Right cardiac atrium (tissue), 5 donors: ENCODE measurements at regions not wholly inside any gene's neighbourhood (a gene's known extent, or its start where the extent isn't known, plus 50 kb on each side); places are given as distances from the start of the nearest gene placed in this dataset.

Experiments used
- ATAC-seq, 2 donors: fragments of 200-7000 bp; cut with Tn5 transposase; one replicate each; pipeline versions ENCODE4 v1.8.0 to v1.9.1; 2020; ENCODE audit warnings: moderate library complexity in 2 of 2, mild to moderate bottlenecking in 1 of 2
- DNase-seq, 3 donors: peaks; one replicate each; pipeline ENCODE4 v3.0.0-alpha.2; 2020
- H3K27ac ChIP-seq: one replicate; pipeline ENCODE4 v1.5.1; 2013; ENCODE audit warnings: mild to moderate bottlenecking, low read length, control low read depth, moderate library complexity
- H3K27me3 ChIP-seq: one replicate; pipeline ENCODE4 v1.6.1; 2013; ENCODE audit not compliant: control insufficient read depth, insufficient read depth
- H3K4me1 ChIP-seq: one replicate; pipeline ENCODE4 v1.6.1; 2013; ENCODE audit warnings: low read length; ENCODE audit not compliant: control insufficient read depth, insufficient read depth
- H3K4me3 ChIP-seq: one replicate; pipeline ENCODE4 v1.5.1; 2013; ENCODE audit warnings: low read length, control low read depth
- H3K9me3 ChIP-seq: one replicate; pipeline ENCODE4 v1.6.1; 2013; ENCODE audit warnings: low read length; ENCODE audit not compliant: control insufficient read depth
- WGBS: extraction: QIAGEN DNeasy Blood & Tissue Kit; methylation state at CpG from one replicate; pipeline ENCODE4 v1.1.7; 2013; 5-methylcytosine and 5-hydroxymethylcytosine counted together
- intact Hi-C, 4 donors: fragments of 100-400 bp; cut with DNase I; formaldehyde crosslinking; loops; one replicate each; pipeline versions ENCODE4 v1.11.0 to v1.14.0; 2022 to 2023
- donor health status: healthy with polysubstance abuse.
- donor health status: DM: no; HTN: yes; CAD: no.
- donor health status: DM: no; HTN: no; CAD: no.
- donor health status: DM: no; HTN: yes; CAD: no; lungs with severe emphysema.
- donor health status: DM: yes; HTN: yes; CAD: no.

GRCh38 chr6:44682987-44683779 is 295.7 kb downstream of the CDC5L start:
- 88% methylated on average over 13 of the region's 13 CpGs for WGBS
- DNase-seq (no peak), ATAC-seq (no peak)
- intact Hi-C loops: no loop called here
- Histone ChIP-seq H3K27ac (no peak overlapping the region), H3K4me3 (no peak overlapping the region), H3K27me3 (no peaks in the 10 kb centered on the region), H3K4me1 (no peaks in the 10 kb centered on the region), H3K9me3 (no peaks in the 10 kb centered on the region)

DNA sequence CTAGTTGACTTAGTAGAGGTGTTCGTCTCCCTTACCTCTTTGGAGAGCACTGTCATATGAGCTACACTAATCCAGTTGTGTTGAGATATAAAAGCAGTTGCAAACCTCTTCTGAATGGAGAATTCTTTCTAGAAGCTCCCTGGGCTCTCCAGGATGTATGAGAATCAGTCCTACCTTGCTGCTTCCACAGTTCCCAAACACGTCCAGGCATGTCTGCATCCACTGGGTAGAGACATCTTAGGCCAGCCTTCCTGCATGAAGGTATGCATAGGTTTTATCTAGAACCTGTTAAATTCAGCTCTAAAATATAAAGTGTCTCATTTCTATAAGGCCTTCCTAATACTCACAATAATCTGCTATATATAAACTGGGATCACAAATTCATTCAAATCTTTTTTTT is 297.7 kb downstream of the CDC5L start:
- Histone ChIP-seq H3K27me3 (no peaks in the 10 kb centered on the region), H3K4me3 (no peak overlapping the region), H3K27ac (no peak overlapping the region), H3K9me3 (no peaks in the 10 kb centered on the region), H3K4me1 (no peaks in the 10 kb centered on the region)
- intact Hi-C loops: no loop called here
- DNase-seq (no peak), ATAC-seq (no peak)
- 90% methylated on average over 2 of the region's 2 CpGs for WGBS

GRCh38 chr6:44696099-44696498 is 308.6 kb downstream of the CDC5L start:
- H3K27me3 ChIP-seq: no peaks in the 10 kb centered on the region
- ATAC-seq (no peak), DNase-seq (no peak)
- intact Hi-C loops: no loop called here
- H3K9me3 ChIP-seq: no peaks in the 10 kb centered on the region
- 94% methylated on average over 1 of the region's 1 CpG for WGBS
- H3K4me3 ChIP-seq: no peak overlapping the region
- no peak overlapping the region for H3K27ac ChIP-seq
- H3K4me1 ChIP-seq: no peaks in the 10 kb centered on the region

DNA sequence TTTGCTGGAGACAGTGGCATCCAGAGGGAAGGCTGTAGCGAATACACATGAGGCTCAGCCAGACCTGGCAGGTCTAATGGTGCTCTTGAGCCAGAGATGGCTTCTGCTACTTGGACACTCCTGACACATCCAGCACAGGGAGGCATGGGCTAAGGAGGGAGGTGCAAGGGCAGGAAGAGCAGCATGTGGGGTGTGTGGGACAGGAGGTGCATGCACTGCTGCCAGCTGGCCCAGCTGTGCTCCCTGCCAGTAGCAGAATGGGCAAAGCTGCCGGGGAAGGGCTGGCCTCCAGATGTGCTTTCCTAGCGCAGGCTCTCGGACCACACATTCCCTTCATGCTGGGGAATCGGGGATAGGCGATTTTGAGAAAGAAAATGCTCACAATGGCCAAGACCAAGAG is 309.2 kb downstream of the CDC5L start:
- ATAC-seq: no peak

GRCh38 chr6:44697327-44697726 is 309.8 kb downstream of the CDC5L start:
- no peaks in the 10 kb centered on the region for H3K27me3 ChIP-seq
- H3K4me1 ChIP-seq: no peaks in the 10 kb centered on the region
- no peak overlapping the region for H3K4me3 ChIP-seq
- intact Hi-C loops: no loop called here
- H3K9me3 ChIP-seq: no peaks in the 10 kb centered on the region
- no peak overlapping the region for H3K27ac ChIP-seq
- ATAC-seq (no peak), DNase-seq (peak in 1 of 3 donors; percentile 43)
- WGBS: 64% methylated on average over 11 of the region's 11 CpGs

More for the DNA sequence above, 309.2 kb downstream of the CDC5L start:
- no peak for DNase-seq
- Histone ChIP-seq H3K27ac (no peak overlapping the region), H3K4me1 (no peaks in the 10 kb centered on the region), H3K4me3 (no peak overlapping the region), H3K9me3 (no peaks in the 10 kb centered on the region), H3K27me3 (no peaks in the 10 kb centered on the region)
- 84% methylated on average over 6 of the region's 6 CpGs for WGBS
- intact Hi-C loops: no loop called here

DNA sequence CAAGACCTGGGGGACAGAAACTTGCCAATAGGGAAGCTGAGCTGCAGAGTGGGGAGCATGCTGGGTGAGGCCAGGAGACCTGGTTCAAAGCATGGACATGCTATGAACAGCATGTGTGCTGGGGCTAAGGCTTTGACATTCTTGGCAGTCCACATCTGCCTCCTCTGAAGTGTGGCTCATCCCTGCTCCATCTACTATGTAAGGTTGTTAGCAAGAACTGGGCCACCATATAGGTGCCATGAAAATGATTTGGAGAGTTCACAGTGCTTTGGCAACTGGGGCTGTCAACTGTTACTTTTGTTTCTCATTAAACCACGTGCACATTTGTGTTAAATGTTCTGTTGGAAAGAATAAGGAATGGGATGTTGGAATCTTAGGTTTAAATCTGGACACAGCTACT is 311.1 kb downstream of the CDC5L start:
- DNase-seq (no peak), ATAC-seq (no peak)
- intact Hi-C loops: no loop called here
- Histone ChIP-seq H3K4me3 (no peak overlapping the region), H3K4me1 (no peaks in the 10 kb centered on the region), H3K27me3 (no peaks in the 10 kb centered on the region), H3K27ac (no peak overlapping the region), H3K9me3 (no peaks in the 10 kb centered on the region)
- 54% methylated on average over 1 of the region's 1 CpG for WGBS

- H3K4me1 ChIP-seq: no peaks in the 10 kb centered on the region
- DNase-seq (peak in 2 of 3 donors; percentile 49 to 58), ATAC-seq (peak in 1 of 2 donors; percentile 42)
- H3K4me3 ChIP-seq: no peak overlapping the region
- no peak overlapping the region for H3K27ac ChIP-seq
- no peaks in the 10 kb centered on the region for H3K9me3 ChIP-seq
- intact Hi-C loops: no loop called here
- H3K27me3 ChIP-seq: no peaks in the 10 kb centered on the region
- WGBS: 43% methylated on average over 1 of the region's 1 CpG
These were observed 311.6 kb downstream of the CDC5L start for GRCh38 chr6:44699082-44699481.

GRCh38 chr6:44699851-44700250 is 312.3 kb downstream of the CDC5L start:
- DNase-seq (no peak), ATAC-seq (no peak)
- H3K9me3 ChIP-seq: no peaks in the 10 kb centered on the region
- H3K4me1 ChIP-seq: no peaks in the 10 kb centered on the region
- H3K4me3 ChIP-seq: no peak overlapping the region
- H3K27ac ChIP-seq: no peak overlapping the region
- H3K27me3 ChIP-seq: no peaks in the 10 kb centered on the region
- intact Hi-C loops: no loop called here
- 91% methylated on average over 2 of the region's 2 CpGs for WGBS

DNA sequence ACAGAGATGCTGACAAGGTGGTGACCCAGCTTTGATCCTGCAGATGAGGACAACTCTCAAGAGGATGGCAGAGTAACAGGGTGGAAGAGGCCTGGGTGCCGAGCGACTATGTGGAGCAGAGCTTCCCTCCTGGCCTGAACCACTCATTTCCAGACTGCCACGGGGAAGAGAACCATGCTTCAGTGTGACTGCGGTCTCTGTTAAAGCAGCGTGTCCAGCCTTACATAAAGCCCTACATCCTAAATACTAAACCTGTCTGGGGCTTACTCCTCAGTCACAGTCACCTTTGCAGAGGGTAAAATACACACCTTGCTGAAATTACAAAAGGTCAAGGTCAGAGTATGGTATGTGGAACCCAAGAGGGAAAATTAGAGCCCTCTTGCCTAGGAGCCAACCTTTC is 312.9 kb downstream of the CDC5L start:
- intact Hi-C loops: no loop called here
- 94% methylated on average over 5 of the region's 5 CpGs for WGBS
- no peaks in the 10 kb centered on the region for H3K27me3 ChIP-seq
- no peak overlapping the region for H3K4me3 ChIP-seq
- no peaks in the 10 kb centered on the region for H3K9me3 ChIP-seq
- H3K27ac ChIP-seq: no peak overlapping the region
- no peaks in the 10 kb centered on the region for H3K4me1 ChIP-seq
- ATAC-seq: no peak
- DNase-seq: no peak

DNA sequence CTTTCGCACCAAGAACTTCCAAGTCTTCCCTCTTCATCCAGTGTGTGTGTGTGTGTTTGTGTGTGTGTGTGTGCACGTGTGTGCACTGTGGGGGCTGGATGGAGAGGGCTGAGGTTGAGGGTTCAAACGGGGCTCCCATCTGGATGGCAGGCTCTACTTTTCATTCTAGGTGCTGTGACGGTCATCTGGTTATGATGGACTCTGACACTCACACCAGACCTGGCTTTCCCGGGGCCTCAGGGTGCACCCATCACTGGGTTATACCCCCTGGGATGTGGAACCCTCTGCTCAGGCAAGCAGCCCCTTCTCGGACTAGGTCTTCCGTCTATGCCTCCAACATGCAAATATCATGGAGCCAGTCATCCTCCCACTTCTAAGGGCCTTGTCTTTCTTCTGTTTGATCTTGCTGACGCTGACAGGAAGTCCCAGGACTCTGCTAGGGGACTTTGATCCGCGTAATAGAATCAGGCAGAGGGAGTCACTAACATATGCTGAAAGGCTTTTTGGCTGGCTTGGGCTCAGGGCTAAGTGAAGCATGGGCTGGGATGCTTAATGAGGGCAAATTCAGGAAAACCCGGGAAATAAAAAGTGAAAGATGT is 313.6 kb downstream of the CDC5L start:
- 71% methylated on average over 11 of the region's 11 CpGs for WGBS
- ATAC-seq: no peak
- Histone ChIP-seq H3K4me1 (no peaks in the 10 kb centered on the region), H3K9me3 (no peaks in the 10 kb centered on the region), H3K27me3 (no peaks in the 10 kb centered on the region), H3K4me3 (no peak overlapping the region), H3K27ac (no peak overlapping the region)
- no peak for DNase-seq
- intact Hi-C loops: no loop called here

DNA sequence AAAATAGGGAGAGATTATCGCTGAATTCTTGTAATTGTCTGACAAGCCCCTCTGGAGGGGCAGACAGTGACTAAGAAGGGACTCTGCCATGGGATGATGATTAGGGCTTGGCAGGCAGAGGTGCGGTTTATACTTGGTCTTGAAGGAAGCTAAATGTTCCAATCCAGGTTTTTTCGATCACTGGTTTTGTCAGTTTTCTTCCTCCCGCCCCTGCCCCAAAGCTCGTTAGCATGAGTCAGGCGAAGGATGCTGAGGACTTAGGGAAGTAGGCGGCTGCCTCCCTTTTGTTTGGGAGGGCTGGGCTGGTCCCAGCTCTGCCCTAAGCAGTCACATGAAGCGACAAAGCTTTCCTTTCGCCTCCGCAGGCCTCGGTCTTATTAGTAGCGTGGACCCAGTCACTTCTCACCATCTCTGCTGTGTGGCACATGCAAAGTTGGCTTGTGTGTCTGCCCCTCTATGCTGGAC is 314.2 kb downstream of the CDC5L start:
- no peaks in the 10 kb centered on the region for H3K4me1 ChIP-seq
- no peaks in the 10 kb centered on the region for H3K27me3 ChIP-seq
- 66% methylated on average over 12 of the region's 12 CpGs for WGBS
- peak in 1 of 2 donors; percentile 25 for ATAC-seq
- no peak overlapping the region for H3K4me3 ChIP-seq
- H3K27ac ChIP-seq: no peak overlapping the region
- no peak for DNase-seq
- H3K9me3 ChIP-seq: no peaks in the 10 kb centered on the region
- intact Hi-C loops: no loop called here
